ENCODE measurements at regions not wholly inside any gene's neighbourhood (a gene's known extent, or its start where the extent isn't known, plus 50 kb on each side); places are given as distances from the start of the nearest gene placed in this dataset.

GRCh38 chr6:23435126-23435525 is 690.9 kb upstream of the NRSN1 start:
- TF ChIP-seq CTCF (conservative IDR thresholded peaks at IDR 0.05; ENCODE audit: low read depth, low read length), result no peak
- no peak for DNase-seq (ENCODE audit: low read depth)
- no peak overlapping the region for H3K4me3 ChIP-seq (ENCODE audit: low read depth, low read length)

DNA sequence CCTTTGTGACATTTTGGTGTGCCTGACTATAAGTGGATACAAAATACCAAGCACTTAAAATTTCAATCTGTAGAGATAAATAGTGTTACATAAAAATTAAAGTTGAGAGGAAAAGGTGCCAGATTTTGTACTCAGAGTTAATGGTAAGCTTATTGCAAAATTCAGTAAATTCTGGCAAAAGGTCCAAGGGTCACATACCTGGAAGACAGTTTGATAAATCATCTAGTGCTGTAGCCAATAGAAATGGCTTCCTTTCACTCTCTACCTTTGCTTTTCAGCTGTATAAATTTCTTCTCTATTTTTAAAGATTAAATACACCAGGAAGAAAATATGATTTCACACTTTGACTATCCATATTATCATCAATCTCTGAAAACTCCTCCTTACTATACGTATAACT is 690.2 kb upstream of the NRSN1 start:
- no peak for TF ChIP-seq CTCF (conservative IDR thresholded peaks at IDR 0.05; ENCODE audit: low read depth, low read length)
- no peak overlapping the region for H3K4me3 ChIP-seq (ENCODE audit: low read depth, low read length)
- DNase-seq (ENCODE audit: low read depth), result no peak

- no peak for TF ChIP-seq CTCF (conservative IDR thresholded peaks at IDR 0.05; ENCODE audit: low read depth, low read length)
- DNase-seq (ENCODE audit: low read depth), result no peak
Observed at GRCh38 chr6:23441808-23442461, 684.1 kb upstream of the NRSN1 start.

GRCh38 chr6:23445157-23445710 is 680.8 kb upstream of the NRSN1 start:
- H3K4me3 ChIP-seq (ENCODE audit: low read depth, low read length), result no peak overlapping the region
- no peak for TF ChIP-seq CTCF (conservative IDR thresholded peaks at IDR 0.05; ENCODE audit: low read depth, low read length)
- peak; percentile 24 for DNase-seq (ENCODE audit: low read depth)

More at GRCh38 chr6:23441808-23442461, 684.1 kb upstream of the NRSN1 start:
- no peak overlapping the region for H3K4me3 ChIP-seq (ENCODE audit: low read depth, low read length)

GRCh38 chr6:23446469-23446967 is 679.5 kb upstream of the NRSN1 start:
- H3K4me3 ChIP-seq (ENCODE audit: low read depth, low read length), result no peak overlapping the region
- DNase-seq (ENCODE audit: low read depth), result peak; percentile 82
- TF ChIP-seq CTCF (conservative IDR thresholded peaks at IDR 0.05; ENCODE audit: low read depth, low read length), result peak; percentile 75

DNA sequence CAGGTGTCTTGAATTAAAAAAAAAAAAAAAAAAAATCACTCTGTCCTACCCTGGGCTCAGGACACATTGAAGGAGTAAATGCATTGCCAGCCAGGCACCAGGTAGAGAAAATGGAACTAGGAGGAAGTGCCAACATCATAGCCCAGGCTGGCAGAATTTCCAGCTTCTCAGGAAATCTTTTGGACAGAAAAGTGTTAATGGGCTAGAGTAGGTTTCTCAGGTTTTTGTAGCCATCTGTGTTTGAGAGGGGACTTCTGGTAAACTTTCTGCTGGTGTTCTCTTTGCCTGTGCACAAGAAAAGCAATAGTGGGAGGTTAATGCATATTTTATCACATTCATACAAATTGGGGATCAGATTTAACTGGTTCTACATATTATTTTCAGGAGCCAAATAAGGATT is 678.3 kb upstream of the NRSN1 start:
- H3K4me3 ChIP-seq (ENCODE audit: low read depth, low read length), result no peak overlapping the region
- no peak for DNase-seq (ENCODE audit: low read depth)
- TF ChIP-seq CTCF (conservative IDR thresholded peaks at IDR 0.05; ENCODE audit: low read depth, low read length), result no peak

GRCh38 chr6:23448281-23448680 is 677.7 kb upstream of the NRSN1 start:
- TF ChIP-seq CTCF (conservative IDR thresholded peaks at IDR 0.05; ENCODE audit: low read depth, low read length), result no peak
- no peak overlapping the region for H3K4me3 ChIP-seq (ENCODE audit: low read depth, low read length)
- DNase-seq (ENCODE audit: low read depth), result no peak
